Stimulated activated CD4-positive, alpha-beta T cell treated with anti-CD3 and anti-CD28 coated beads, Interleukin-4, amount 100 ng/mL, for 1 hour (primary cell): ENCODE measurements at regions not wholly inside any gene's neighbourhood (a gene's known extent, or its start where the extent isn't known, plus 50 kb on each side); places are given as distances from the start of the nearest gene placed in this dataset.
"Not testable (repeated sequence)": the region's sequence is repeated elsewhere in the genome, so short reads cannot be mapped to it uniquely, and the experiment has no call there.

Experiments used
- DNase-seq: peaks from one replicate; pipeline ENCODE4 v3.0.0-alpha.2; 2020

GRCh38 chr5:106408141-106408540 is 1262.6 kb downstream of the EFNA5 start:
- no peak for DNase-seq

DNA sequence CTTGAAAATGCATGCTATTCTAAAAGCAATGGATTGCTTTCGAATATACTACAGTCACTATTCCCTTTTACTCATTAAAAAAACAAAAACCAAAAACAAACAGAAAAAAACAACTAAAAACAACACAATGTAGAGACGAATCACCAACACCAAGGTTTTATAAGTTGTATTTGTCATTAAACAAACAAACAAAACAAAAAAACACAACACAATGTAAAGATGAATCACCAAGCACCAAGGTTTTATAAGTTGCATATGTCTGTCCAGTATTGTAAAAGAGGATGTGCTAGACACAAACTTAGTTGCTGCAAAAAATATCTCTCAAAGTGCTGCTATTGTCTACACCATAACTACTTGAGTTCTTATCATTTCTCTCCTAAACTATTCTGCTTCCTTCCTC is 1269.2 kb downstream of the EFNA5 start:
- DNase-seq, result no peak

- DNase-seq, result no peak
These were observed 1271.3 kb downstream of the EFNA5 start for GRCh38 chr5:106399391-106399790.

DNA sequence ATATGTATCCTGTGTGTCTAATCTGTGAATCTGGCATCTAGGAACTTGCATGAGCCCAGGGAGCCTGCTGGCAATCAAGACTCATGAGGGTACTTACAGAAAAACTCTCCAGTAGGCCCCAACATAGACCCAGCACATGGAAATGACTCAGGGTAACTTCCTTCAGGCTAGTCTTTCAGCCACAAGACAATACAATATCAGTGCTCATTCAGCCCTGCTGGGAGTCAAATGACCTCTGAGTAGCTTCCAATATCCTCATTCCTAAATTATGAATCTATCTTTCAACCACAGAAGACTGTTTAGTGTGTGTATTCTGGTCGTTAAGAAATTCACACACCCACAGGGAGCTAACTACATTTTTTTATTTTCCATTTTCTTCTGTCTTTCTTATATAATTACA is 1273.0 kb downstream of the EFNA5 start:
- DNase-seq, result no peak

GRCh38 chr5:106393276-106393675 is 1277.5 kb downstream of the EFNA5 start:
- DNase-seq, result no peak

DNA sequence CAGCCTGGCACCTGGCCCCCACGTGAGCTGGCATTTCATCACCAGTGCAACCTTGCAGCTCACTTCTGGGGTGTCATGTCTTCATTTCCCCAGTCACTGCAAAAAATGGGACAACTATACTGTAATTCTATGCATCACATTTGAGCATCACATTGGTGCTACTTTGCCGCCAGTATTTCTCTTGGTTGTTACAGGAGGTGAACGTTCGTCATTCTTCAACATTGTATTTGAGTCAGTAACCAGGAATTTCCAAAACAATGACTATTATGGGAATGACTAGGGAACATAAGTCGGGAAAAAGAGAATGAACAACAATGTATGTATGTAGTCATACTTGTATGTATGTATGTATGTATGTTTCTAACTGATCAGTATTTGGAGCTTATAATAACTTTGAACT is 1278.0 kb downstream of the EFNA5 start:
- no peak for DNase-seq

GRCh38 chr5:106387767-106388166 is 1283.0 kb downstream of the EFNA5 start:
- not testable (repeated sequence) for DNase-seq

DNA sequence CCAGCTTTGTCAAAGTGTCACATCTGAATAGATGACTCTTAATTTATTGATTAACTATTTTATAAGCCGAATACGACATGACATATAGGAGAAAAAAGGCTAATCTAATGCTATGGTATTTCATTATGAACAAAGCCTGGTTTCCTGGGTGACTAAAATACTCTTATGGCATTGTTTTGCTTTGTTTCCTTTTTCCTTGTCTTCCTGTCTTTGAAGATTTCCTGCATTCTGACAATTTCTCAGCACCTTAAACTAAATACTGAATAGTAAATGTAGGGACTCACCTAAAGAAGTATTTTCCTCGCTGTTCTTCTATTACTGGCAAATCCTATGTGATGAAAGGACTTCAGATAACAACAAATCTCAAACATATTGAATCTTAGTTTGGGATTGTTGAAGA is 1284.5 kb downstream of the EFNA5 start:
- no peak for DNase-seq

GRCh38 chr5:106380736-106381135 is 1290.0 kb downstream of the EFNA5 start:
- no peak for DNase-seq

- no peak for DNase-seq
These were observed 1294.2 kb downstream of the EFNA5 start for GRCh38 chr5:106376522-106376921.

DNA sequence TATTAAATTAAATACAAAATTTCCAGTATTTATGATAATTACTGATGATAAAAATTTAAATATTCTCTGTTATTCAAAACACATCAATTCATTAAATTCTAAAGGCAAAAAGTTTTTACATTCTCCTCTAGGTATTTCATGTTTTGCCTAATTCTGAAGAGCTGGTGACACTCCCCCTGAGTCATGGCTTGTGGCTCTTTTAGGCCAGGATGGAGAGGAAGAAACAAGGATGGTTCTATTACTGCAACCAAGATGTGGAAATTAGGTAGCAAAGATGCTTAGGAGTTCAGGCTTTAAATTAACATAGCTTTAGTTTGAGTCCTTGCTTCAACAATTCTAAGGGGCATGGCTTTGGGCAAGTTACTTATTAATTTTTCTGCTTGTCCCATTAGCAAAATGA is 1295.8 kb downstream of the EFNA5 start:
- no peak for DNase-seq

- no peak for DNase-seq
These were observed 1302.7 kb downstream of the EFNA5 start for GRCh38 chr5:106368021-106368420.

DNA sequence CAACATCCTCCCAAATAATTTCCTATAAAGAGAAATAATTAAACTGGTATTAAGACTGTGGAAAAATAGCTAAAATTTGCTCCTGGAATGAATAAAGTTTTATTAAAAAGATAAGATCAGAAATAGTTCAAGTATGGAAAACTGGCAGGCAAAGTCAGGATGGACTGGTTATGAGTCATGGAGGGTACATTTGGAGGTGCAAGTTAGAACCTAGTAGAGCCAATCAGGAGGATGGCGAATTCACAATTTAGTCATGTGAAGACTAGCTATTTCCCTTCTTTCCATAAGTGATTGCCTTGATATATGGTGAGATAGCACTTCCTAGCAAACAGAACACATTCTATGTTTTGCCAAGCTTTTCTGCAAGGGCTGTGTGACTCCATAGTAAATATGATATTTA is 1303.5 kb downstream of the EFNA5 start:
- no peak for DNase-seq

DNA sequence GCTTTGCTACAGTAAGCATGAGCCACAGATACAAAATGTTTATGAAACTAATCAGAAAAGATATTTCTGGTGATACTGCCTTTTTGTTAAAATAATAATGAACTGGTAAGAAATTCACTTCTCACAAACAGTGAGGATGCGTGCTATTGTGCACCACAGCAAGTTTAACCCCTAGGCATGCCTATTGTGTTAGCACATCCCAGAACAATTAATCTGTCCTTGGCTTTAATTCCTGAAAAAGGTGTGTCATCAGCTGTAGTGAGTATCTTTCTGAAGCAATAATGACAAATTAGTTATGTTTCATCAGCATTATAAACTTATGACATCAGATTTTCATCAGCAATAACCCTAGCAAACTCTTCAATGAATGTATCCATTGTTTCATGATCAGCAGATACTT is 1307.2 kb downstream of the EFNA5 start:
- no peak for DNase-seq

DNA sequence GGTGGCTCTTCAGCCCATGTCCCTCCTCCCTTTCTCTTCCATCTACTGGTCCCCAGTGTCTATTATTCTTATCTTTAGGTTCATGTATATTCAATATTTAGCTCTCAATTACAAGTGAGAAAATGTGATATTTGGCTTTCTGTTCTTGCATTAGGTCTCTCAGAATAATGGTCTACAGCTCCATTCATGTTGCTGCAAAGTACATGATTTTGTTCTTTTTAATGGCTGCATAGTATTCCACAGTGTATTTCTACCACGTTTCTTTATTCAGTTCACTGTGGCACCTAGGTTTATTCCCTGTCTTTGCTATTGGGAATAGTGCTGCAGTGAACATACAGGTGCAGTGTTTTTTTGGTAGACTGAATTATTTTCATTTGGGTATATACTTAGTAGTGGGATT is 1308.8 kb downstream of the EFNA5 start:
- no peak for DNase-seq

- no peak for DNase-seq
These were observed 1339.3 kb downstream of the EFNA5 start for GRCh38 chr5:106331415-106331814.

- no peak for DNase-seq
These were observed 1346.4 kb downstream of the EFNA5 start for GRCh38 chr5:106324356-106324755.

GRCh38 chr5:106321242-106321641 is 1349.5 kb downstream of the EFNA5 start:
- DNase-seq, result no peak

GRCh38 chr5:106314221-106314824 is 1356.4 kb downstream of the EFNA5 start:
- no peak for DNase-seq

DNA sequence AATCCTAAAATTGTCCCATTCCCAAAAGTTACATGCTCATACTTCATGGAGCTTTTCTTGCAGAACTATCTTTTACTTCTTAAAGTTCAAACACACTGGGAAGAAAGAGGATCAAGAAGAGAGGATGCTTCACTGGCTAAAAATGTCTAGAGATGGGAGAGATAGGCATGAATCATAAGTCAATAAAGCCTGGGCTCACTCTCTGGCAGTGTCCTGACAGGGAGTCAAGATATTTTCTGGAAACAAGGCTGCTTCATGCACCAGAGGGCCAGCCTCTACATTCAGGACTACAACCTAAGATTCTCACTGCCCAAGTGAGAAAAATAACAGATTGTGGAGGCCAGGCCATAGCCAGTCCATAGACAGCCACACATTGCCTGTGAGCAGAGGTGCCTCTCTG is 1358.4 kb downstream of the EFNA5 start:
- DNase-seq, result no peak

GRCh38 chr5:106311230-106311915 is 1359.4 kb downstream of the EFNA5 start:
- DNase-seq, result no peak

GRCh38 chr5:106307265-106307664 is 1363.5 kb downstream of the EFNA5 start:
- DNase-seq, result no peak

DNA sequence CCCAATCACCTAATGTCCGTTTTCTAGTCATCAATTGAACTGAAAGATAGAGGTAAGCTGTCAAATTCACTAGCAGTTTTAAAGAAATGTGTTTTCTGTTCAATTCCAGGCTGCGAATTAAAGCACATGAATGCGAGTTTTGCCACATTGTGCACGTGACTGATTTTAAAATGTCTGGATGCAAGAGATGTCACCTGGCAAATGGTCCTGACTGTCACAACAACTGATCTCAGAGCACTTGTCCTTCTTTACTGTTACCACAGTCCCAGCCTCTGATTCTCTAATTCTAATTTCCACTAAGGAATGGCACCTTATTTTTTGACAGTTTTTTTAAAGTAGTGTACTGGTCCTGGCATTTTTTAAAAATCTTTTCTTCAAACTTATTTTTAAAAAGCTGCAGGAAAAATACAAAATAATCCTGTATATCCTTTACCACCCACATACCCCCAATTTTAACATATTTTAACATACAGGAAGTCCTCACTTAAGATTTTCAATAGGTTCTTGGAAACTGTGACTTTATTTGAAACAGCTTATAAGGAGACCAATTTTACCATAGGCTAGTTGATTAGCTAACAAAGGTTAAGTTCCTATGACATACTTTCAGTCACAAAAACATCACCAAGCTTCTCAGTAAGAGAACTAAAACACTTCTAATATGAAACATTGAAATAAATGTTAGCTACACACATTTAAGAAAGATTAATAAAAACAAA is 1364.3 kb downstream of the EFNA5 start:
- DNase-seq, result no peak

- no peak for DNase-seq
These were observed 1366.8 kb downstream of the EFNA5 start for GRCh38 chr5:106303911-106304310.
